ENCODE measurements at regions not wholly inside any gene's neighbourhood (a gene's known extent, or its start where the extent isn't known, plus 50 kb on each side); places are given as distances from the start of the nearest gene placed in this dataset.

GRCh38 chr2:128475427-128476211 is 157.0 kb upstream of the HS6ST1 start:
- no peak for TF ChIP-seq GABPB1 (CRISPR knock-in tag; IDR thresholded peaks at IDR 0.05)
- TF ChIP-seq PREB (CRISPR knock-in tag; IDR thresholded peaks at IDR 0.05; ENCODE audit: borderline replicate concordance), result no peak
- TF ChIP-seq CTCF (IDR thresholded peaks at IDR 0.05), result no peak
- TF ChIP-seq SP1 (CRISPR knock-in tag; conservative IDR thresholded peaks at IDR 0.05), result no peak
- no peak for TF ChIP-seq PRDM15 (CRISPR knock-in tag; IDR thresholded peaks at IDR 0.05)
- TF ChIP-seq NR2C2 (CRISPR knock-in tag; IDR thresholded peaks at IDR 0.05), result no peak
- no peak for TF ChIP-seq TEAD4 (CRISPR knock-in tag; IDR thresholded peaks at IDR 0.05)
- TF ChIP-seq CBFB (CRISPR knock-in tag; IDR thresholded peaks at IDR 0.05; ENCODE audit: low read depth), result no peak
- no peak for TF ChIP-seq MAX (CRISPR knock-in tag; IDR thresholded peaks at IDR 0.05)
